H1 (cell line): ENCODE measurements at regions not wholly inside any gene's neighbourhood (a gene's known extent, or its start where the extent isn't known, plus 50 kb on each side); places are given as distances from the start of the nearest gene placed in this dataset. TPM values are rescaled to one million over a fixed set of nuclear protein-coding genes. Genes with fewer than 3 reads are reported as not detected.

Experiments used
- microRNA-seq, 2 experiments: library from miRNA; unstranded; fragments of <30 nt; microRNA quantifications; one replicate each; pipeline versions ENCODE4 to v1.2.0, GENCODE V29; 2016 to 2020; ENCODE audit warnings: borderline microRNAs expressed in 2 of 2, borderline number of aligned reads in 2 of 2, borderline replicate concordance in 1 of 2
- small RNA-seq: library from polyadenylated mRNA; stranded (forward); fragments of <200 nt; extraction: miRNeasy Mini kit (QIAGEN cat#:217004); gene quantifications from one replicate; pipeline ENCODE3, GENCODE V24; 2013; ENCODE audit not compliant: insufficient read depth

Small RNA genes in the stretch of these regions (microRNA-seq; reads per million reads assigned to microRNA genes)
- 0 reads per million in 2 experiments for gene MIR3924

Small RNA genes in the stretch of these regions (small RNA-seq; reads per million reads assigned to genes)
- gene AL731534.1 (not detected), gene MIR3924 (not detected), gene RF01299 (not detected)
